Parathyroid adenoma (tissue), 2 donors: ENCODE measurements at regions not wholly inside any gene's neighbourhood (a gene's known extent, or its start where the extent isn't known, plus 50 kb on each side); places are given as distances from the start of the nearest gene placed in this dataset.

ENCODE experiments used
- H2AFZ ChIP-seq: fragments of 300-600 bp; sonication (generic); one replicate; pipeline ENCODE4 v1.7.0; 2017; ENCODE audit warnings: antibody characterized with exemption, mild to moderate bottlenecking
- H3K27ac ChIP-seq: fragments of 300-600 bp; sonication (generic); one replicate; pipeline ENCODE4 v1.7.0; 2017
- H3K27me3 ChIP-seq: fragments of 300-600 bp; sonication (generic); one replicate; pipeline ENCODE4 v1.7.0; 2017; ENCODE audit warnings: low read length; ENCODE audit not compliant: control insufficient read depth, insufficient read depth
- H3K36me3 ChIP-seq: fragments of 300-600 bp; sonication (generic); one replicate; pipeline ENCODE4 v1.7.0; 2017; ENCODE audit warnings: low read length; ENCODE audit not compliant: control insufficient read depth, insufficient read depth
- H3K4me1 ChIP-seq: fragments of 300-600 bp; sonication (generic); one replicate; pipeline ENCODE4 v1.7.0; 2017; ENCODE audit warnings: control low read depth
- H3K4me2 ChIP-seq: fragments of 300-600 bp; sonication (generic); one replicate; pipeline ENCODE4 v1.7.0; 2017; ENCODE audit warnings: low read length
- H3K4me3 ChIP-seq: fragments of 300-600 bp; sonication (generic); one replicate; pipeline ENCODE4 v1.7.0; 2017; ENCODE audit warnings: low read depth, low read length
- H3K79me2 ChIP-seq: fragments of 300-600 bp; sonication (generic); one replicate; pipeline ENCODE4 v1.7.0; 2017; ENCODE audit warnings: control low read depth
- H3K9ac ChIP-seq: fragments of 300-600 bp; sonication (generic); one replicate; pipeline ENCODE4 v1.7.0; 2017; ENCODE audit warnings: mild to moderate bottlenecking
- H3K9me3 ChIP-seq: fragments of 300-600 bp; sonication (generic); one replicate; pipeline ENCODE4 v1.7.0; 2017; ENCODE audit warnings: low read length; ENCODE audit not compliant: control insufficient read depth
- TF ChIP-seq, protein P1 (sequence below): fragments of 300-600 bp; sonication (generic); IDR thresholded peaks from one replicate; pipeline ENCODE4 v1.7.0; 2017; ENCODE audit warnings: antibody characterized with exemption, mild to moderate bottlenecking
- donor health status: primary hyperparathyroidism.

DNA sequence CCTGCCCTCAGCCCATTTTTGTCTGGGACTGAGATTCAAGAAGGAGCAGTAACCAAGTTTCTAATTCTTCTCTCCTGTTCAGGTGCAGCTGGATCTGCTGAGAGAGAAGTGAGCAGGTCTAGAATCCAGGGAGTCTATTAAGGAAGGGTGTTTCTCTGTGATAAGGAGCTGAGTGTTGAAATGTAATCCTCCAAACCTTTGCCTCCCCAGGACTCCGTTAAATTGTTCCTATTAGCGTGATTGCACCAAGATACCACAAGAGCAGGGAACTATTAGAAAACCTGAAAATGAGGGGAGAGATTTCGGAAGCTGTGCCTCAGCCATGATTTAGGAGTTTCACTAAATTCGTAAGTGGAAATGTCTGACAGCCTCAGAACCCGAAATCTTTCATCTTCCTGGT, 192.6 kb downstream of the EBLN2 start:
- TF ChIP-seq, protein P1, sequence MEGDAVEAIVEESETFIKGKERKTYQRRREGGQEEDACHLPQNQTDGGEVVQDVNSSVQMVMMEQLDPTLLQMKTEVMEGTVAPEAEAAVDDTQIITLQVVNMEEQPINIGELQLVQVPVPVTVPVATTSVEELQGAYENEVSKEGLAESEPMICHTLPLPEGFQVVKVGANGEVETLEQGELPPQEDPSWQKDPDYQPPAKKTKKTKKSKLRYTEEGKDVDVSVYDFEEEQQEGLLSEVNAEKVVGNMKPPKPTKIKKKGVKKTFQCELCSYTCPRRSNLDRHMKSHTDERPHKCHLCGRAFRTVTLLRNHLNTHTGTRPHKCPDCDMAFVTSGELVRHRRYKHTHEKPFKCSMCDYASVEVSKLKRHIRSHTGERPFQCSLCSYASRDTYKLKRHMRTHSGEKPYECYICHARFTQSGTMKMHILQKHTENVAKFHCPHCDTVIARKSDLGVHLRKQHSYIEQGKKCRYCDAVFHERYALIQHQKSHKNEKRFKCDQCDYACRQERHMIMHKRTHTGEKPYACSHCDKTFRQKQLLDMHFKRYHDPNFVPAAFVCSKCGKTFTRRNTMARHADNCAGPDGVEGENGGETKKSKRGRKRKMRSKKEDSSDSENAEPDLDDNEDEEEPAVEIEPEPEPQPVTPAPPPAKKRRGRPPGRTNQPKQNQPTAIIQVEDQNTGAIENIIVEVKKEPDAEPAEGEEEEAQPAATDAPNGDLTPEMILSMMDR, result no peak
- Histone ChIP-seq H3K4me1 (no peaks in the 10 kb centered on the region), H3K79me2 (no peaks in the 10 kb centered on the region), H3K9ac (no peak overlapping the region), H2AFZ (no peak overlapping the region), H3K27me3 (no peaks in the 10 kb centered on the region), H3K27ac (no peak overlapping the region), H3K4me2 (no peak overlapping the region), H3K36me3 (no peaks in the 10 kb centered on the region), H3K9me3 (no peaks in the 10 kb centered on the region), H3K4me3 (no peak overlapping the region)

DNA sequence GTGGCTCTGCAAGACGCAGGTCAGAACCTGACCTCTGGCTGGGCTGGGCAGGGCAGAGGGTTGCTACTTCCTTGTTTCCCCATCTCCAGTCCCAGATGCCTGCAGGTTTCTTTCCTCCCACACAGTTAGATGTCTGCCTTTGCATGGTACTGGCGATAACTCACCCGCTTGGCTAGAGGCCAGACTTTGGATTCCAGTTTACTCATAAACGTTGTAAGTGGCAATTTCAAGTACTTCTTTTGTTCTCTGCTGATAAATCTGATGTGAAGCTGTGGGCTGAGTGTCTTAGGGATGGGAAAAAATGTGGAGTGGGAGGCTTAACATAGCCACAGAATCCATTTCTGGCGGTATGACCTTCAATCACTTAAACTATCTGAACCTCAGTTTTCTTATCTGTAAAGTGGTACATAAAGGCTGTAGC, 194.2 kb downstream of the EBLN2 start:
- no peak overlapping the region for H2AFZ ChIP-seq
- no peaks in the 10 kb centered on the region for H3K36me3 ChIP-seq
- H3K27me3 ChIP-seq, result no peaks in the 10 kb centered on the region
- H3K27ac ChIP-seq, result no peak overlapping the region
- no peak overlapping the region for H3K4me2 ChIP-seq
- no peaks in the 10 kb centered on the region for H3K79me2 ChIP-seq
- no peaks in the 10 kb centered on the region for H3K4me1 ChIP-seq
- TF ChIP-seq, protein P1, result no peak
- no peak overlapping the region for H3K4me3 ChIP-seq
- no peaks in the 10 kb centered on the region for H3K9me3 ChIP-seq
- no peak overlapping the region for H3K9ac ChIP-seq

DNA sequence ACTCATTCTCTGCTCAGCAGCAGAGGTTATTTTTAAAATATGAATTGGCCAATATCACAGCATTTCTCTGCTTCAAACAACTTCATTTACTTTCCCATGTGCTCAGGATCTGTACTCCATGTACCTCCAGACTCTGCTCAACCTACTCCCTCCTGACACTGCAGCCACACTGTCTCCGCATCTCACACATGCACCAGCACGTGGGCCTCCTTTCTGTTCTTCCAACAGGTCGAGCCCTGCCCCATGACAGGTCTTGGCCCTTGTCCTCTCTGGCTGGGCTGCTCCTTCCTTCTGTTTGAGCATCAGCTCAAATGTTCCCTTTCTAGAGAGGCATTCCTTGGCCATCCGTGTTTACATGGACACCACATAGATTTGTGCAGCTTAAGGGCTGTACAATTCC, 195.7 kb downstream of the EBLN2 start:
- H3K27me3 ChIP-seq, result no peaks in the 10 kb centered on the region
- no peak overlapping the region for H2AFZ ChIP-seq
- TF ChIP-seq, protein P1, result no peak
- no peak overlapping the region for H3K4me3 ChIP-seq
- no peaks in the 10 kb centered on the region for H3K9me3 ChIP-seq
- H3K4me1 ChIP-seq, result no peaks in the 10 kb centered on the region
- H3K27ac ChIP-seq, result no peak overlapping the region
- no peaks in the 10 kb centered on the region for H3K36me3 ChIP-seq
- no peaks in the 10 kb centered on the region for H3K79me2 ChIP-seq
- no peak overlapping the region for H3K9ac ChIP-seq
- no peak overlapping the region for H3K4me2 ChIP-seq

DNA sequence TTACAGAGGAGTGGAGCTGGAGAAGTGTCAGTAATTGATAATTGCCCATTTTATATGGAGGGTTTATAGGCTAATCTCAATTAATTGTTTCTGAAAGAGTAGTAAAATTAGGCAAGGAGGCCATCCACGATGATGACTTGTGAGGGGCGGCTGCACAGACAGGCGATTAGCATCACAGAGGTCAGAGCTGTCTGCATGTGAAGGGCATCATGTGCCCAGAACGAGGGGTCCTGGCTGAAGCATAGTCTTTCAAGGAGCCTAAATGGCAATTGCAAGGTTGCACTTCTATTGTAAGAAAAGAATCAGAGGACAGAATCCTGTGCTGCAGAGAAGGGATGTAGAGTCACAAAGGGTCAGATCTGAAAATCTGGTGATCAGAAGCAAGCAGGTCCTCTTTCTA, 196.6 kb downstream of the EBLN2 start:
- H3K27ac ChIP-seq, result no peak overlapping the region
- H3K9me3 ChIP-seq, result no peaks in the 10 kb centered on the region
- H3K4me3 ChIP-seq, result no peak overlapping the region
- H3K9ac ChIP-seq, result no peak overlapping the region
- H3K4me2 ChIP-seq, result no peak overlapping the region
- no peaks in the 10 kb centered on the region for H3K36me3 ChIP-seq
- no peak overlapping the region for H2AFZ ChIP-seq
- no peaks in the 10 kb centered on the region for H3K79me2 ChIP-seq
- no peaks in the 10 kb centered on the region for H3K4me1 ChIP-seq
- H3K27me3 ChIP-seq, result no peaks in the 10 kb centered on the region
- TF ChIP-seq, protein P1, result no peak

DNA sequence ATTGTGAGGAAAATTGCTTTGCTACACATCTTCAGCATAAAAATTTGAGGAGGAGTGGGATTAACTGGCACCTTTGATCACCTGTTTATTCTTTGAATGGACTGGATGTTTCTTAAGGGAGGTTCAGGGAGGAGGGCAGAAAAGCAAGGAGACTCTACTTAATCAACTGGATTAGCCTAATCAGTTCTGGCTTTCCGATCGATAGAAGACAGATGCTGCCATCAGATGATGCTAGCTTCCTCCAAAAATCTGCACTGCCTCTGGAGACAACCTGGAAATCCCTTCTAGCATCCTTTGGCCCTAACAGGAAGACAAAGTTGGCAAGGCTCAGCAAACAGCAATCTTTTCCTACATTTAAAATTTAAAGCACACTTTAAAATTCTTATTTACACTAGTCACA, 197.8 kb downstream of the EBLN2 start:
- TF ChIP-seq, protein P1, result no peak
- Histone ChIP-seq H3K36me3 (no peaks in the 10 kb centered on the region), H2AFZ (no peak overlapping the region), H3K9ac (no peak overlapping the region), H3K4me2 (no peak overlapping the region), H3K27me3 (no peaks in the 10 kb centered on the region), H3K79me2 (no peaks in the 10 kb centered on the region), H3K4me3 (no peak overlapping the region), H3K9me3 (no peaks in the 10 kb centered on the region), H3K27ac (no peak overlapping the region), H3K4me1 (no peaks in the 10 kb centered on the region)
